Skin epidermis (tissue), 12 donors: ENCODE measurements at regions not wholly inside any gene's neighbourhood (a gene's known extent, or its start where the extent isn't known, plus 50 kb on each side); places are given as distances from the start of the nearest gene placed in this dataset.

Experiments
- H3K27ac ChIP-seq, 21 experiments: fragments of 200-600 bp; sonication (generic) in 11 of 21; one replicate each; pipeline ENCODE4 v1.5.0; 2020; ENCODE audit warnings: mild to moderate bottlenecking in 3 of 21, inconsistent platforms in 2 of 21, moderate library complexity in 2 of 21
- H3K4me3 ChIP-seq, 7 experiments: fragments of 200-600 bp; sonication (generic) in 2 of 7; one replicate each; pipeline ENCODE4 v1.5.0; 2020; ENCODE audit warnings: inconsistent platforms in 2 of 7, mild to moderate bottlenecking in 2 of 7, moderate library complexity in 1 of 7

DNA sequence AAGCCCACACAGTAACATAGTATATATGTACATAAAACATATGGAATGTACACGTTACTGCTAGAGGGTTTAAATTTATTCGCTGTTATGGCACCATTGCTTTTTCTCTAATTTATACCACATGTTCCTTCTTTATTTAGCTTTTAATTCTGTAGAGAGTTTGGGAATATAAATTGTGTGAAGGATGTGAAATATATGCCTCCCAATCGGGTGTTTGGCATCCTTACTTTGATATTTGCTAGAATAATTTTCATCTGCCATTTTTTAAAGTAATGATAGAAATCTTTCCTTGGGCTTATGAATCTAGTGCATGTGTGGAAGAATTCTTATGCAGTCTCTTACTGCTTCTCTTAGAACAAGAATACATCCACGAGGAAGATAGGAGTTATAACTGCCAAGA, 509.8 kb upstream of the RAG2 start:
- H3K4me3 ChIP-seq: no peak overlapping the region
- no peak overlapping the region for H3K27ac ChIP-seq

- Histone ChIP-seq H3K4me3 (no peak overlapping the region), H3K27ac (no peak overlapping the region)
These were observed 509.4 kb upstream of the RAG2 start for GRCh38 chr11:37107415-37107814.

GRCh38 chr11:37105427-37105826, 507.4 kb upstream of the RAG2 start:
- Histone ChIP-seq H3K4me3 (no peak overlapping the region), H3K27ac (no peak overlapping the region)

- Histone ChIP-seq H3K4me3 (no peak overlapping the region), H3K27ac (no peak overlapping the region)
These were observed 506.3 kb upstream of the RAG2 start for GRCh38 chr11:37104380-37104779.

DNA sequence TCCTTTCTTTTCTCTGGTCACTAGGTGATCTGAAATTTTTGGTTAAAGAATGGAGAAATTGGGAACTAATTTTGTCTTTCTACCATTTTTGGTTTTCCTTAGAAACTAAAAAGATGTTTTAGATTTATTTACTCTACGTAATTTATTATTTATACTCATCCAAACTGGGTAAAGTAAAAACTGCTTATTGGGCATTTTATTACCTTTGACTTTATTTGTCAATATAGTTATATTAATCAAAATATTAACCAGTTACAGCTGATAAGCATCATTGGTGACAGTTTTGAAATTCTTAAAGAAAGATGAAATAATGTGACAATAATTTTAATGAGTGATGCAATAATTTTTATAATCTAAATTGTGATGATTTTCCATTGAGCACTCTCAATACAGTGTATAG, 502.0 kb upstream of the RAG2 start:
- H3K4me3 ChIP-seq: no peak overlapping the region
- H3K27ac ChIP-seq: no peak overlapping the region

GRCh38 chr11:37092487-37092886, 494.5 kb upstream of the RAG2 start:
- Histone ChIP-seq H3K4me3 (no peak overlapping the region), H3K27ac (no peak overlapping the region)

- no peak overlapping the region for H3K27ac ChIP-seq
- H3K4me3 ChIP-seq: no peak overlapping the region
These were observed 491.4 kb upstream of the RAG2 start for GRCh38 chr11:37089439-37089838.

GRCh38 chr11:37088573-37088910, 490.5 kb upstream of the RAG2 start:
- no peak overlapping the region for H3K4me3 ChIP-seq
- H3K27ac ChIP-seq: no peak overlapping the region

- Histone ChIP-seq H3K4me3 (no peak overlapping the region), H3K27ac (no peak overlapping the region)
These were observed 489.9 kb upstream of the RAG2 start for GRCh38 chr11:37087650-37088572.

DNA sequence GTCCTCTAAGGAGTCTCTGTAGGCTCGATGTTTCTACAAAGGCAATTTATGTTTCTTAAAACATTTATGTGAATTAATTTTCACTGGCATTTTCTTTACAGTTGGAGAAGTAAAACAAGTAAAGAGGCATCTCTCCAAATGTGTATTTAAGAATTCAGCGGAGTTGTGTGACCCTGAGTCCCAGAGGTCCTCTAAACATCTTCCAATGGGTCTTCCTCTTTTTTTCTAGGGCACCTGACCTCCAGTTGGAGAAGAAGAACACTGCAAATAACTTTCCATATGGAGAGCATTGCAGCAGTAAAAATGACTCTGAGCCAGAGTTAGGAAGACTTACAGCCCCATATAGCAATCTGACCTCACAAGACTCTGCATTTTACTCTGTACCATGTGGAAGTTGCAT, 480.5 kb upstream of the RAG2 start:
- H3K4me3 ChIP-seq: no peak overlapping the region
- H3K27ac ChIP-seq: no peak overlapping the region

- Histone ChIP-seq H3K4me3 (no peak overlapping the region), H3K27ac (no peak overlapping the region)
These were observed 478.8 kb upstream of the RAG2 start for GRCh38 chr11:37076866-37077265.

DNA sequence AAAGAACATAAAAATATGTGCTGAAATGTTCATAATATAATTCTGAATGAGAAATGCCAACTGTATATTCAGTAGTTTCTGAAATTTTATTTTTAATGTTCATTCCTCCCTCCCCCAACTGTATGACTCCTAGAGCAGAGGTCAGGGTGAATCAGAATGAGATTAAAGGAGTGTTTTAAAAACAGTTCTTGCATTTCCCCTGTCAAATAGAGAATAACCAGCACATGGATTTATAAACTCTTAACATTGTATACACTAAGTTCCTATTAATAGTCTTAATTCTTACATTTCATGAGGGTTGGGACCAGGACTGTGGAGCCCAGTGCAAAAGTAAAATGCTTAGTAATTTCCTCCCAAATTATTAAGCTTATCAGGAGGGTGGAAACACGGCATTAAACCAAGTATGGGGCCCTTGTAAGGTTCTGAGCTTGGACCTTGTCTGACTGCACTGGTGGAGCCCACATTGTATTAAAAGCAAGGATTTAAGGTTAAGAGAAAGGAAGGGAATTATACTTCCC, 474.6 kb upstream of the RAG2 start:
- Histone ChIP-seq H3K4me3 (no peak overlapping the region), H3K27ac (no peak overlapping the region)

GRCh38 chr11:37050311-37050710, 452.3 kb upstream of the RAG2 start:
- H3K27ac ChIP-seq: no peak overlapping the region
- no peak overlapping the region for H3K4me3 ChIP-seq

GRCh38 chr11:37040921-37041320, 442.9 kb upstream of the RAG2 start:
- Histone ChIP-seq H3K4me3 (no peak overlapping the region), H3K27ac (no peak overlapping the region)

DNA sequence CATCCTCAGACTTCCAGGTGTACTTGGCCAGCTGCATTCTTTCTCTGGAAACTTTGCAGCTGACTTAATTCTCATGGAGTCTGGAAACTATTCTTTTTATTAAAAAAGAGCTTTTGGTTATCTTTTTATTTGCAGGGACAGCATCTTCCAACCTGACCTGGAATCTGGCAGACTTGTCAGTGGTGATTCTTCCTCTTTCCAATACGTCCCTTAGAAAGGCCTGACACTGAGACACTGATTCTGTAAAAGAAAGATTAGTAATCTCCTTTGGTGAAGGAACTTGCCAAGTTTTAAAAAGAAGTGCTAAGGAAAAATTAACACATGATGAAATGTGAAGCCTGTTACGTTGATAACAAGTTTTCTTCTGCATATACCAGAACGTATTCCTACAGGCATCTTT, 440.9 kb upstream of the RAG2 start:
- Histone ChIP-seq H3K4me3 (no peak overlapping the region), H3K27ac (no peak overlapping the region)

- Histone ChIP-seq H3K4me3 (no peak overlapping the region), H3K27ac (no peak overlapping the region)
These were observed 428.7 kb upstream of the RAG2 start for GRCh38 chr11:37026741-37027140.

DNA sequence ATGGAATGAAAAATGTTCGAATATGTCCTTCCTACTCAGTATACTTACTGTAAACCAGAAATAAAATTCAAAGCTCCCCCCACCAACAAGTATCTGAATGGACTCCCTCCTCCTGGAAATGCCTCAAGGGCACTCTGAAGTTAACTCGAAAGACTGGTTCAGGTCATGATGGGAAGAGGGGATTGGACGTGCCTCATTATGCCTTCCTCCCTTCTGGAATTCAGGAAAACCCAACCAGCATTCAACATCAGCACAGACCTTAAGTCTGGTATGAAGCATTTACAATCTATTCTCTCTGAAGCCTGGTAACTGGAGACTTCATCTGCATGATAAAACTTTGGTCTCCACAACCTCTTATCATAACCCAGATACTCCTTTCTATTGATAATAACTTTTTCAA, 428.3 kb upstream of the RAG2 start:
- no peak overlapping the region for H3K27ac ChIP-seq
- H3K4me3 ChIP-seq: no peak overlapping the region

- Histone ChIP-seq H3K27ac (no peak overlapping the region), H3K4me3 (no peak overlapping the region)
These were observed 408.5 kb upstream of the RAG2 start for GRCh38 chr11:37006563-37006962.

DNA sequence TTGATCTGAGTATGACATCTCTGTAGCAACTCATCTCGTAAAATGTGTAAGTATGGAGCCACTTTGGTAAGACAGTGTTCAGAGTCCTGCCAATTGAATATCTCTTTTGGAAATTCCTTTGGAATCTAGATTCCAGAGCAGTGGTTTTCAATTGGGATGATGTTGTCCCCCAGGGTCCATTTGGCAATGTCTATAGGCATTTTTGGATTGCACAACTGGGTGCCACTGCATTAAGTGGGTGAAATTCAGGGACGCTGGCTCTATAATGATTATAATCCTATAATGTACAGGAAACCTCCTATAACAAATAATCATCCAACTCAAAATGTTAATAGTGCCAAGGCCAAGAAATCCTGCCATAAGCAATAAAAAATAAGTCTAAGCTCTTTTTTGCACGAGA, 404.8 kb upstream of the RAG2 start:
- Histone ChIP-seq H3K4me3 (no peak overlapping the region), H3K27ac (no peak overlapping the region)

GRCh38 chr11:36997656-36998055, 399.6 kb upstream of the RAG2 start:
- Histone ChIP-seq H3K27ac (no peak overlapping the region), H3K4me3 (no peak overlapping the region)

- no peak overlapping the region for H3K4me3 ChIP-seq
- H3K27ac ChIP-seq: no peak overlapping the region
These were observed 398.8 kb upstream of the RAG2 start for GRCh38 chr11:36996795-36997194.

DNA sequence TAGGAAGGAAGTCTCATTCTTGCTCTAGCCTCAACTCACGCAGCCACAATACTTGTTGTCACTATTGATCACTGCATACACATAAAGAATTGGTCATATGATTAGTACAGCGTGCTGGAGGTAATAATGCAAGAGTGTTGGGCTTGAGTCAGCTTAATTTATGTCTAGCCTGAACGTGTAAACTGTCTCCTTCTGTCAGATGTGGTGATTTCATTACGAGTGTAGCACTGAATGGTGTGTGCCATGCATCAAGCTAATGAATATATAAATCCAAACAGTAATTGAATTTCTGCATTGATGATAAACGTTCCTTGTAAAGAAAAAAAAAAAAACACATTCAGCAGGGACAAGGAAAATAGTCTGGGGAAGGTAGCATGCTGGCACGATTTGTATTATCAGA, 396.2 kb upstream of the RAG2 start:
- no peak overlapping the region for H3K4me3 ChIP-seq
- no peak overlapping the region for H3K27ac ChIP-seq
